ENCODE measurements at regions not wholly inside any gene's neighbourhood (a gene's known extent, or its start where the extent isn't known, plus 50 kb on each side); places are given as distances from the start of the nearest gene placed in this dataset.

DNA sequence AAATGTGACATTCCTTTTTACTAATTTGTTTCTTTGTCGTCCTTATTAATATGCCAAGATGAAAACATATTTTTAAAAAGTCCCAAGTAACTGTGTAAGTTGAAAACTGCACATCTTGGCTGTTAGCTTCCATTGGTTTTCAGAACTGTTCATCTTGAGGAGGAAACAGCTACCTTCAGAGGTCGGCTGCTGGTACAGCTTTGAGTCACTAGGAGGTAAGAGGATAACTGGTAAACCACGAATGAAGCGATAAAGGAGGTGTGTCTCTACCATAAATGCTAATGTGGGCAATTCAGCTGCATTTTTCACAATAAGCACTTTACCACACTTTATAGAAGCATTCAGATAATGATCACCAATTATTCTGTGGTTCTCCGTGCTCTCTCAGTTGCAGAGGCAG is 137.5 kb upstream of the KRAS start:
- no peak overlapping the region for H3K4me3 Mint-ChIP-seq
- Histone ChIP-seq H3K27ac (ENCODE audit: low read depth) (no peak overlapping the region), H3K36me3 (ENCODE audit: insufficient read depth) (no peaks in the 10 kb centered on the region), H3K4me2 (no peak overlapping the region), H3F3A (replicated peaks; ENCODE audit: low read depth) (no peaks in the 10 kb centered on the region), H3K79me2 (replicated peaks; ENCODE audit: insufficient read depth) (no peaks in the 10 kb centered on the region), H3K4me3 (no peak overlapping the region), H3K9me2 (ENCODE audit: insufficient read depth) (no peaks in the 10 kb centered on the region), H3K27me3 (ENCODE audit: insufficient read depth) (peaks cover 22% of the 10 kb centered on the region), H2AFZ (no peak overlapping the region), H4K20me1 (replicated peaks; ENCODE audit: insufficient read depth) (no peaks in the 10 kb centered on the region), H3K4me1 (ENCODE audit: insufficient read depth) (peaks cover 10% of the 10 kb centered on the region; the same call in 1 of the 2 replicates)
- ATAC-seq, result no peak
- H3K27ac Mint-ChIP-seq, result no peak overlapping the region
- no peaks in the 10 kb centered on the region for H3K9me3 Mint-ChIP-seq
- peaks cover 20% of the 10 kb centered on the region for H3K27me3 Mint-ChIP-seq (ENCODE audit: insufficient read depth, low read depth, poor library complexity)
- TF ChIP-seq, protein P1, sequence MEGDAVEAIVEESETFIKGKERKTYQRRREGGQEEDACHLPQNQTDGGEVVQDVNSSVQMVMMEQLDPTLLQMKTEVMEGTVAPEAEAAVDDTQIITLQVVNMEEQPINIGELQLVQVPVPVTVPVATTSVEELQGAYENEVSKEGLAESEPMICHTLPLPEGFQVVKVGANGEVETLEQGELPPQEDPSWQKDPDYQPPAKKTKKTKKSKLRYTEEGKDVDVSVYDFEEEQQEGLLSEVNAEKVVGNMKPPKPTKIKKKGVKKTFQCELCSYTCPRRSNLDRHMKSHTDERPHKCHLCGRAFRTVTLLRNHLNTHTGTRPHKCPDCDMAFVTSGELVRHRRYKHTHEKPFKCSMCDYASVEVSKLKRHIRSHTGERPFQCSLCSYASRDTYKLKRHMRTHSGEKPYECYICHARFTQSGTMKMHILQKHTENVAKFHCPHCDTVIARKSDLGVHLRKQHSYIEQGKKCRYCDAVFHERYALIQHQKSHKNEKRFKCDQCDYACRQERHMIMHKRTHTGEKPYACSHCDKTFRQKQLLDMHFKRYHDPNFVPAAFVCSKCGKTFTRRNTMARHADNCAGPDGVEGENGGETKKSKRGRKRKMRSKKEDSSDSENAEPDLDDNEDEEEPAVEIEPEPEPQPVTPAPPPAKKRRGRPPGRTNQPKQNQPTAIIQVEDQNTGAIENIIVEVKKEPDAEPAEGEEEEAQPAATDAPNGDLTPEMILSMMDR (conservative IDR thresholded peaks at IDR 0.05; ENCODE audit: low read depth in 2 of 2), result no peak
- TF ChIP-seq ZNF331 (CRISPR knock-in tag; IDR thresholded peaks at IDR 0.05; ENCODE audit: low read depth) (no peak), CREB1 (CRISPR knock-in tag; IDR thresholded peaks at IDR 0.05; ENCODE audit: low read depth) (no peak), JUNB (IDR thresholded peaks at IDR 0.05; ENCODE audit: unreplicated experiment) (no peak), EZH2phosphoT487 (IDR thresholded peaks at IDR 0.05; ENCODE audit: unreplicated experiment) (no peak), POLR2AphosphoS5 (IDR thresholded peaks at IDR 0.05; ENCODE audit: low read depth) (no peak), NANOG (IDR thresholded peaks at IDR 0.05; ENCODE audit: borderline replicate concordance) (no peak), EZH2 (IDR thresholded peaks at IDR 0.05; ENCODE audit: low read depth, unreplicated experiment) (no peak), ZNF114 (CRISPR knock-in tag; IDR thresholded peaks at IDR 0.05) (no peak), STAT1 (IDR thresholded peaks at IDR 0.05; ENCODE audit: unreplicated experiment) (no peak)
- TF ChIP-seq, protein P2, sequence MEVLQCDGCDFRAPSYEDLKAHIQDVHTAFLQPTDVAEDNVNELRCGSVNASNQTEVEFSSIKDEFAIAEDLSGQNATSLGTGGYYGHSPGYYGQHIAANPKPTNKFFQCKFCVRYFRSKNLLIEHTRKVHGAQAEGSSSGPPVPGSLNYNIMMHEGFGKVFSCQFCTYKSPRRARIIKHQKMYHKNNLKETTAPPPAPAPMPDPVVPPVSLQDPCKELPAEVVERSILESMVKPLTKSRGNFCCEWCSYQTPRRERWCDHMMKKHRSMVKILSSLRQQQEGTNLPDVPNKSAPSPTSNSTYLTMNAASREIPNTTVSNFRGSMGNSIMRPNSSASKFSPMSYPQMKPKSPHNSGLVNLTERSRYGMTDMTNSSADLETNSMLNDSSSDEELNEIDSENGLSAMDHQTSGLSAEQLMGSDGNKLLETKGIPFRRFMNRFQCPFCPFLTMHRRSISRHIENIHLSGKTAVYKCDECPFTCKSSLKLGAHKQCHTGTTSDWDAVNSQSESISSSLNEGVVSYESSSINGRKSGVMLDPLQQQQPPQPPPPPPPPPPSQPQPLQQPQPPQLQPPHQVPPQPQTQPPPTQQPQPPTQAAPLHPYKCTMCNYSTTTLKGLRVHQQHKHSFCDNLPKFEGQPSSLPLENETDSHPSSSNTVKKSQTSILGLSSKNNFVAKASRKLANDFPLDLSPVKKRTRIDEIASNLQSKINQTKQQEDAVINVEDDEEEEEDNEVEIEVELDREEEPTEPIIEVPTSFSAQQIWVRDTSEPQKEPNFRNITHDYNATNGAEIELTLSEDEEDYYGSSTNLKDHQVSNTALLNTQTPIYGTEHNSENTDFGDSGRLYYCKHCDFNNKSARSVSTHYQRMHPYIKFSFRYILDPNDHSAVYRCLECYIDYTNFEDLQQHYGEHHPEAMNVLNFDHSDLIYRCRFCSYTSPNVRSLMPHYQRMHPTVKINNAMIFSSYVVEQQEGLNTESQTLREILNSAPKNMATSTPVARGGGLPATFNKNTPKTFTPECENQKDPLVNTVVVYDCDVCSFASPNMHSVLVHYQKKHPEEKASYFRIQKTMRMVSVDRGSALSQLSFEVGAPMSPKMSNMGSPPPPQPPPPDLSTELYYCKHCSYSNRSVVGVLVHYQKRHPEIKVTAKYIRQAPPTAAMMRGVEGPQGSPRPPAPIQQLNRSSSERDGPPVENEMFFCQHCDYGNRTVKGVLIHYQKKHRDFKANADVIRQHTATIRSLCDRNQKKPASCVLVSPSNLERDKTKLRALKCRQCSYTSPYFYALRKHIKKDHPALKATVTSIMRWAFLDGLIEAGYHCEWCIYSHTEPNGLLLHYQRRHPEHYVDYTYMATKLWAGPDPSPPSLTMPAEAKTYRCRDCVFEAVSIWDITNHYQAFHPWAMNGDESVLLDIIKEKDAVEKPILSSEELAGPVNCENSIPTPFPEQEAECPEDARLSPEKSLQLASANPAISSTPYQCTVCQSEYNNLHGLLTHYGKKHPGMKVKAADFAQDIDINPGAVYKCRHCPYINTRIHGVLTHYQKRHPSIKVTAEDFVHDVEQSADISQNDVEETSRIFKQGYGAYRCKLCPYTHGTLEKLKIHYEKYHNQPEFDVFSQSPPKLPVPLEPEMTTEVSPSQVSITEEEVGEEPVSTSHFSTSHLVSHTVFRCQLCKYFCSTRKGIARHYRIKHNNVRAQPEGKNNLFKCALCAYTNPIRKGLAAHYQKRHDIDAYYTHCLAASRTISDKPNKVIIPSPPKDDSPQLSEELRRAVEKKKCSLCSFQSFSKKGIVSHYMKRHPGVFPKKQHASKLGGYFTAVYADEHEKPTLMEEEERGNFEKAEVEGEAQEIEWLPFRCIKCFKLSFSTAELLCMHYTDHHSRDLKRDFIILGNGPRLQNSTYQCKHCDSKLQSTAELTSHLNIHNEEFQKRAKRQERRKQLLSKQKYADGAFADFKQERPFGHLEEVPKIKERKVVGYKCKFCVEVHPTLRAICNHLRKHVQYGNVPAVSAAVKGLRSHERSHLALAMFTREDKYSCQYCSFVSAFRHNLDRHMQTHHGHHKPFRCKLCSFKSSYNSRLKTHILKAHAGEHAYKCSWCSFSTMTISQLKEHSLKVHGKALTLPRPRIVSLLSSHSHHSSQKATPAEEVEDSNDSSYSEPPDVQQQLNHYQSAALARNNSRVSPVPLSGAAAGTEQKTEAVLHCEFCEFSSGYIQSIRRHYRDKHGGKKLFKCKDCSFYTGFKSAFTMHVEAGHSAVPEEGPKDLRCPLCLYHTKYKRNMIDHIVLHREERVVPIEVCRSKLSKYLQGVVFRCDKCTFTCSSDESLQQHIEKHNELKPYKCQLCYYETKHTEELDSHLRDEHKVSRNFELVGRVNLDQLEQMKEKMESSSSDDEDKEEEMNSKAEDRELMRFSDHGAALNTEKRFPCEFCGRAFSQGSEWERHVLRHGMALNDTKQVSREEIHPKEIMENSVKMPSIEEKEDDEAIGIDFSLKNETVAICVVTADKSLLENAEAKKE (CRISPR knock-in tag; IDR thresholded peaks at IDR 0.05), result no peak
- TF ChIP-seq, protein P3, sequence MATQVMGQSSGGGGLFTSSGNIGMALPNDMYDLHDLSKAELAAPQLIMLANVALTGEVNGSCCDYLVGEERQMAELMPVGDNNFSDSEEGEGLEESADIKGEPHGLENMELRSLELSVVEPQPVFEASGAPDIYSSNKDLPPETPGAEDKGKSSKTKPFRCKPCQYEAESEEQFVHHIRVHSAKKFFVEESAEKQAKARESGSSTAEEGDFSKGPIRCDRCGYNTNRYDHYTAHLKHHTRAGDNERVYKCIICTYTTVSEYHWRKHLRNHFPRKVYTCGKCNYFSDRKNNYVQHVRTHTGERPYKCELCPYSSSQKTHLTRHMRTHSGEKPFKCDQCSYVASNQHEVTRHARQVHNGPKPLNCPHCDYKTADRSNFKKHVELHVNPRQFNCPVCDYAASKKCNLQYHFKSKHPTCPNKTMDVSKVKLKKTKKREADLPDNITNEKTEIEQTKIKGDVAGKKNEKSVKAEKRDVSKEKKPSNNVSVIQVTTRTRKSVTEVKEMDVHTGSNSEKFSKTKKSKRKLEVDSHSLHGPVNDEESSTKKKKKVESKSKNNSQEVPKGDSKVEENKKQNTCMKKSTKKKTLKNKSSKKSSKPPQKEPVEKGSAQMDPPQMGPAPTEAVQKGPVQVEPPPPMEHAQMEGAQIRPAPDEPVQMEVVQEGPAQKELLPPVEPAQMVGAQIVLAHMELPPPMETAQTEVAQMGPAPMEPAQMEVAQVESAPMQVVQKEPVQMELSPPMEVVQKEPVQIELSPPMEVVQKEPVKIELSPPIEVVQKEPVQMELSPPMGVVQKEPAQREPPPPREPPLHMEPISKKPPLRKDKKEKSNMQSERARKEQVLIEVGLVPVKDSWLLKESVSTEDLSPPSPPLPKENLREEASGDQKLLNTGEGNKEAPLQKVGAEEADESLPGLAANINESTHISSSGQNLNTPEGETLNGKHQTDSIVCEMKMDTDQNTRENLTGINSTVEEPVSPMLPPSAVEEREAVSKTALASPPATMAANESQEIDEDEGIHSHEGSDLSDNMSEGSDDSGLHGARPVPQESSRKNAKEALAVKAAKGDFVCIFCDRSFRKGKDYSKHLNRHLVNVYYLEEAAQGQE (IDR thresholded peaks at IDR 0.05; ENCODE audit: unreplicated experiment), result no peak
- TF ChIP-seq, protein P4, sequence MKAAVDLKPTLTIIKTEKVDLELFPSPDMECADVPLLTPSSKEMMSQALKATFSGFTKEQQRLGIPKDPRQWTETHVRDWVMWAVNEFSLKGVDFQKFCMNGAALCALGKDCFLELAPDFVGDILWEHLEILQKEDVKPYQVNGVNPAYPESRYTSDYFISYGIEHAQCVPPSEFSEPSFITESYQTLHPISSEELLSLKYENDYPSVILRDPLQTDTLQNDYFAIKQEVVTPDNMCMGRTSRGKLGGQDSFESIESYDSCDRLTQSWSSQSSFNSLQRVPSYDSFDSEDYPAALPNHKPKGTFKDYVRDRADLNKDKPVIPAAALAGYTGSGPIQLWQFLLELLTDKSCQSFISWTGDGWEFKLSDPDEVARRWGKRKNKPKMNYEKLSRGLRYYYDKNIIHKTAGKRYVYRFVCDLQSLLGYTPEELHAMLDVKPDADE (IDR thresholded peaks at IDR 0.05), result no peak
- no peaks in the 10 kb centered on the region; the same call in 2 of the 3 replicates for H3K36me3 Mint-ChIP-seq (ENCODE audit: low read depth)
- DNase-seq (ENCODE audit: low spot score), result no peak
- peaks cover 15% of the 10 kb centered on the region for H3K4me1 Mint-ChIP-seq

Measured in GM23338 (cell line).